Fibroblast of lung (primary cell): ENCODE measurements at regions not wholly inside any gene's neighbourhood (a gene's known extent, or its start where the extent isn't known, plus 50 kb on each side); places are given as distances from the start of the nearest gene placed in this dataset.

ENCODE experiments used
- DNase-seq, 2 donors: peaks; one replicate each; pipeline versions ENCODE4 v3.0.0 to v3.0.0-alpha.2; 2010; ENCODE audit warnings: low read depth in 2 of 2
- H2AFZ ChIP-seq: 2 replicates; pipeline ENCODE4 v1.5.1; 2012; ENCODE audit warnings: low read length, control low read depth, inconsistent platforms
- H3K27ac ChIP-seq: 2 replicates; pipeline ENCODE4 v1.5.1; 2011; ENCODE audit warnings: low read length, control low read depth; ENCODE audit not compliant: insufficient read depth
- H3K27me3 ChIP-seq: 2 replicates; pipeline ENCODE4 v1.5.1; 2011; ENCODE audit warnings: mild to moderate bottlenecking, low read length; ENCODE audit not compliant: control insufficient read depth, insufficient read depth
- H3K36me3 ChIP-seq: 2 replicates; pipeline ENCODE4 v1.5.1; 2011; ENCODE audit warnings: low read length; ENCODE audit not compliant: control insufficient read depth, insufficient read depth
- H3K4me1 ChIP-seq: 2 replicates; pipeline ENCODE4 v1.5.1; 2011; ENCODE audit warnings: low read length; ENCODE audit not compliant: control insufficient read depth, insufficient read depth; ENCODE audit errors: extremely low read depth
- H3K4me2 ChIP-seq: 2 replicates; pipeline ENCODE4 v1.5.1; 2011; ENCODE audit warnings: low read length, control low read depth; ENCODE audit not compliant: insufficient read depth; ENCODE audit errors: extremely low read depth
- H3K4me3 ChIP-seq, 4 experiments: fragments of 200-600 bp in 1 of 4; sonication (generic) in 1 of 4; replicated peaks in 1 of 4; 2 replicates each; pipeline ENCODE4 v1.5.1; 2011 to 2016; ENCODE audit warnings: low read length in 4 of 4, low read depth in 3 of 4, mild to moderate bottlenecking in 3 of 4, control low read depth in 2 of 4, inconsistent platforms in 1 of 4, mixed read lengths in 1 of 4; ENCODE audit not compliant: insufficient read depth in 1 of 4; ENCODE audit errors: control extremely low read depth in 1 of 4
- H3K79me2 ChIP-seq: 2 replicates; pipeline ENCODE4 v1.5.1; 2012; ENCODE audit warnings: mild to moderate bottlenecking, low read length, inconsistent platforms; ENCODE audit not compliant: control insufficient read depth, insufficient read depth
- H3K9ac ChIP-seq: 2 replicates; pipeline ENCODE4 v1.5.1; 2011; ENCODE audit warnings: mild to moderate bottlenecking, low read length, control low read depth; ENCODE audit not compliant: insufficient read depth
- H3K9me3 ChIP-seq: 2 replicates; pipeline ENCODE4 v1.5.1; 2012; ENCODE audit warnings: low read depth, low read length; ENCODE audit not compliant: control insufficient read depth, insufficient read depth
- H4K20me1 ChIP-seq: 2 replicates; pipeline ENCODE4 v1.5.1; 2011; ENCODE audit warnings: low read length; ENCODE audit not compliant: control insufficient read depth, insufficient read depth; ENCODE audit errors: extremely low read depth
- CTCF ChIP-seq, 2 donors: IDR thresholded peaks in 1 of 2; conservative IDR thresholded peaks in 1 of 2; 1 replicate in 1 of 2; 2 replicates in 1 of 2; pipeline ENCODE4 v1.5.1; 2011 to 2012; ENCODE audit warnings: low read length in 2 of 2, control low read depth in 1 of 2, inconsistent platforms in 1 of 2, low read depth in 1 of 2, mild to moderate bottlenecking in 1 of 2
- EZH2 ChIP-seq: IDR thresholded peaks from 2 replicates; pipeline ENCODE4 v1.5.1; 2012; ENCODE audit warnings: low read length, control low read depth, mild to moderate bottlenecking; ENCODE audit errors: missing control alignments

- Histone ChIP-seq H3K27ac (no peak overlapping the region), H4K20me1 (no peaks in the 10 kb centered on the region), H3K4me3 (no peak overlapping the region), H3K4me1 (no peaks in the 10 kb centered on the region), H3K9me3 (no peaks in the 10 kb centered on the region), H2AFZ (no peak overlapping the region), H3K27me3 (no peaks in the 10 kb centered on the region), H3K36me3 (no peaks in the 10 kb centered on the region), H3K4me2 (no peak overlapping the region), H3K79me2 (no peaks in the 10 kb centered on the region), H3K9ac (no peak overlapping the region)
- TF ChIP-seq EZH2 (no peak), CTCF (conservative IDR thresholded peaks at IDR 0.05 in 1 of 2, IDR thresholded peaks at IDR 0.05 in 1 of 2; ENCODE audit: low read depth in 1 of 2, low read length in 2 of 2) (no peak)
- no peak for DNase-seq
These were observed 134.9 kb upstream of the ADARB2 start for GRCh38 chr10:1872151-1872726.

GRCh38 chr10:1870491-1870890 lies 133.2 kb upstream of the ADARB2 start:
- Histone ChIP-seq H3K79me2 (no peaks in the 10 kb centered on the region), H3K9me3 (no peaks in the 10 kb centered on the region)

GRCh38 chr10:1869861-1870260 lies 132.5 kb upstream of the ADARB2 start:
- Histone ChIP-seq H3K9me3 (no peaks in the 10 kb centered on the region), H3K9ac (no peak overlapping the region), H3K4me2 (no peak overlapping the region)

More at GRCh38 chr10:1870491-1870890, 133.2 kb upstream of the ADARB2 start:
- H3K27ac ChIP-seq = no peak overlapping the region
- H3K4me2 ChIP-seq = no peak overlapping the region
- H3K4me1 ChIP-seq = no peaks in the 10 kb centered on the region
- TF ChIP-seq CTCF (conservative IDR thresholded peaks at IDR 0.05 in 1 of 2, IDR thresholded peaks at IDR 0.05 in 1 of 2; ENCODE audit: low read depth in 1 of 2, low read length in 2 of 2) = no peak
- TF ChIP-seq EZH2 = no peak
- no peaks in the 10 kb centered on the region for H4K20me1 ChIP-seq
- no peak overlapping the region for H2AFZ ChIP-seq
- no peak for DNase-seq
- no peaks in the 10 kb centered on the region for H3K27me3 ChIP-seq
- H3K9ac ChIP-seq = no peak overlapping the region
- H3K4me3 ChIP-seq = no peak overlapping the region
- no peaks in the 10 kb centered on the region for H3K36me3 ChIP-seq

More at GRCh38 chr10:1869861-1870260, 132.5 kb upstream of the ADARB2 start:
- Histone ChIP-seq H3K4me1 (no peaks in the 10 kb centered on the region), H3K27ac (no peak overlapping the region), H3K79me2 (no peaks in the 10 kb centered on the region), H3K4me3 (no peak overlapping the region), H2AFZ (no peak overlapping the region), H3K27me3 (no peaks in the 10 kb centered on the region), H4K20me1 (no peaks in the 10 kb centered on the region), H3K36me3 (no peaks in the 10 kb centered on the region)
- TF ChIP-seq CTCF (conservative IDR thresholded peaks at IDR 0.05 in 1 of 2, IDR thresholded peaks at IDR 0.05 in 1 of 2; ENCODE audit: low read depth in 1 of 2, low read length in 2 of 2) (no peak), EZH2 (no peak)
- no peak for DNase-seq
